ENCODE measurements at regions not wholly inside any gene's neighbourhood (a gene's known extent, or its start where the extent isn't known, plus 50 kb on each side); places are given as distances from the start of the nearest gene placed in this dataset.

DNA sequence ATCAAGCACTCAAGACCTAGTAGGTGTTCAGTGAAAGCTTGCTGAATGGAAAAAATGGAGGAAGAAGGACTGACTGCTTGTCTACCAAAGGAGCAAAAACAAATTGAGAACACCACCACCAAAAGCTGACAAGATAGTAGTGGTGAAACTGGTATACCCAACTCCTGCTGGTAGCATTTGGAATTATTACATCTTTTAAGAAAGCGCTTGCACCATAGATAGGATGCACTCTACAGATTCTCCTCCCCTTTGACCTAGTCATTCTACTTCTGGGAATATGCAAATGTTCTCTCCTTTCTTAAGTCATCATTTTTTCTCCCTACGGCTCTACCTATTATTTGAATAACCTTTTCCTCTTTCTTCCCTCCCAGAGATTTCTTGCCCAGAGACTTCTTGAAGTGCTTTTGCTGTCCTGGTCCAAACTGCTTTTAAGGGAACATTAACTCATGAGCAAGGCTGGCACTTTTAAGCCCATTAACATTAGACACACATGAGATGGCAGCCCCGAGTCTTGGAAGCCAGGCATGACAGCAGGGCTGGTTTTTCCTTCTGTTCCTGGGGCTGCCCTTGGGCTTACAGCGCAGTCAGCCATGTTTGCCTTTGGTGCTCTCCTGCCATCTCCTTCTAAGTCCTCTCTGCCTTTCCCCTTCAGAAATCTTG lies 75.0 kb upstream of the TLE3 start:
- no peak for DNase-seq (ENCODE audit: low read depth)

DNA sequence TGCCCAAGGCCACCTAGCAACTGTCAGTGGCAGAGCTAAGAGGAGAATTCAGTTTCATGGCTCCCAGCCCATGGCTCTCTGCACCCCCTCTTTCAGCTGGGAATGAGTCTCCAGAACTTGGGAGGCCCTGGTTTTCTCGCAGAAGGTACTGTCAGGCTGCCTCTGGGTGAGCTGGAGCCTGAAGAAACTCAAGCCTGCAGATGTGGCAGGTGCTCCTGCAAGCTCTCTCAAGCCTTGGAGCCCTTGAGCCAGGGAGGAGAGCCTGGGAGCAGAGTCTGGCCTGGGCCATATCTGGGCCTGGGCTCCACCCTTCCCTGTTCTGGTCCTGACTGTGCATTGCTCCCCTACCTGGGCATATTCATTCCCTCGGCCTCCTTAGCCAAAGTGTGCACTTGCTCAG lies 74.4 kb upstream of the TLE3 start:
- TF ChIP-seq, protein P1, sequence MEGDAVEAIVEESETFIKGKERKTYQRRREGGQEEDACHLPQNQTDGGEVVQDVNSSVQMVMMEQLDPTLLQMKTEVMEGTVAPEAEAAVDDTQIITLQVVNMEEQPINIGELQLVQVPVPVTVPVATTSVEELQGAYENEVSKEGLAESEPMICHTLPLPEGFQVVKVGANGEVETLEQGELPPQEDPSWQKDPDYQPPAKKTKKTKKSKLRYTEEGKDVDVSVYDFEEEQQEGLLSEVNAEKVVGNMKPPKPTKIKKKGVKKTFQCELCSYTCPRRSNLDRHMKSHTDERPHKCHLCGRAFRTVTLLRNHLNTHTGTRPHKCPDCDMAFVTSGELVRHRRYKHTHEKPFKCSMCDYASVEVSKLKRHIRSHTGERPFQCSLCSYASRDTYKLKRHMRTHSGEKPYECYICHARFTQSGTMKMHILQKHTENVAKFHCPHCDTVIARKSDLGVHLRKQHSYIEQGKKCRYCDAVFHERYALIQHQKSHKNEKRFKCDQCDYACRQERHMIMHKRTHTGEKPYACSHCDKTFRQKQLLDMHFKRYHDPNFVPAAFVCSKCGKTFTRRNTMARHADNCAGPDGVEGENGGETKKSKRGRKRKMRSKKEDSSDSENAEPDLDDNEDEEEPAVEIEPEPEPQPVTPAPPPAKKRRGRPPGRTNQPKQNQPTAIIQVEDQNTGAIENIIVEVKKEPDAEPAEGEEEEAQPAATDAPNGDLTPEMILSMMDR (IDR thresholded peaks at IDR 0.05; ENCODE audit: control insufficient read depth, extremely low read depth, insufficient read depth) = no peak
- H3K4me3 ChIP-seq (ENCODE audit: low read depth, low read length) = no peak overlapping the region
- DNase-seq (ENCODE audit: low read depth) = no peak

More for the DNA sequence above, 75.0 kb upstream of the TLE3 start:
- TF ChIP-seq, protein P1 (IDR thresholded peaks at IDR 0.05; ENCODE audit: control insufficient read depth, extremely low read depth, insufficient read depth) = no peak
- no peak overlapping the region for H3K4me3 ChIP-seq (ENCODE audit: low read depth, low read length)

DNA sequence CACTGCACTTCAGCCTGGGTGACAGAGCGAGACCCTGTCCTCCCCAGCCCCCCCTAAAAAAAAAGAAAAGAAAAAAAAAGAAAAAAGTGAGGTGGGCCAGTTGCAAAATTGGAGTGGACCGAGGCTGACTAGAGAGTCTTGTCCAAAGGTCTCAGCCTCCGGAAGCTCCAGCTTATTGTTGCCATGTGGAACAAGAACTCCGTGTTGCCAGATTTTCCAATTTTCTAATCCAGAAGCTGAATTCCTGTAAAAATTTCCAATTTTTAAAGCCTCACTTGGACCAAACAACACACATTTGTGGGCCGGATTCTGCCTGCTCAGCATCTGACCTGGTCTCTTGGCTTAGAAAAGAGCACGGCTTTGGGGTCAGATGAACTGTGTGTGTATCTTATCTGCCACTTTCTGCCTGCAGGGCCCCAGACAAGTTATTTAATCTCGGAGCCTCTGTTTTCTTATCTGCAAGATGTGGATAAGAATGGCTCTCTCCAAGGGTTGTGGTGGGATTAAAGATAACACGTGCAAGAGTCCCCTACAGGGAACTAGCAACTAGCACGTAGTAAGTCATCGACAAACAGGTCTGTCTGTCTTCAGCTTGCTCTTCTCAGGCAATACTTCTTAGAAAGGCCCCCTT lies 73.7 kb upstream of the TLE3 start:
- DNase-seq (ENCODE audit: low read depth) = no peak
- TF ChIP-seq, protein P1 (IDR thresholded peaks at IDR 0.05; ENCODE audit: control insufficient read depth, extremely low read depth, insufficient read depth) = no peak
- H3K4me3 ChIP-seq (ENCODE audit: low read depth, low read length) = no peak overlapping the region

DNA sequence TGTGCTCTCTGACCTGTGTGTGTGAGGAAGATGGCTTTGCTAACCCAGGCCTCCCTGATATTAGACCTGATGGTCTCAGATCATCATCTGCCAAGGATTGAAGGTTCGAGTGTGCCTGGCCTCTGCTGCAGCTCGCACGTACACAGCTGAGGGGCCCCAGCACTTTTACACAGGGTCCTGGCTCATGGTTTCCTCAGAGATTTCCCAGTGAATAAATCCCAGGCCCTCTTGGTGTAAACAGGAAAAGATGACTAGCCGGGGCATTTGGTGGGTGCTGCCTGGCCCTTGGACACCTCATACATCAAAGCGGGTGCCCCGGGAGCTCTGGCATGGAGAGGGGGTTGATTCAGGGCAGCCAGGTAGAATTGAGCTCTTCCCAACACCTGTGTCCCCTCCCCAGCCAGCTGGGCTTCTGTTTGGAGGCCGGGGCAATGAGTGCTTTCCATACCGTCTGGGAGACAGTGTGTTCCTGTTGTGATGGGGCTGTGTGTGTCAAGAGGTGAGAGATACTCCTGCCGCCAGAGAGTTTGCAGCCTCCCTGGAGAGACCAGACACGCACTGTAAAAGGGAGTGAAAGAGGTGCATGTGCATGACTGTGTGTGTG lies 72.5 kb upstream of the TLE3 start:
- DNase-seq (ENCODE audit: low read depth) = no peak
- TF ChIP-seq, protein P1 (IDR thresholded peaks at IDR 0.05; ENCODE audit: control insufficient read depth, extremely low read depth, insufficient read depth) = no peak
- H3K4me3 ChIP-seq (ENCODE audit: low read depth, low read length) = no peak overlapping the region

DNA sequence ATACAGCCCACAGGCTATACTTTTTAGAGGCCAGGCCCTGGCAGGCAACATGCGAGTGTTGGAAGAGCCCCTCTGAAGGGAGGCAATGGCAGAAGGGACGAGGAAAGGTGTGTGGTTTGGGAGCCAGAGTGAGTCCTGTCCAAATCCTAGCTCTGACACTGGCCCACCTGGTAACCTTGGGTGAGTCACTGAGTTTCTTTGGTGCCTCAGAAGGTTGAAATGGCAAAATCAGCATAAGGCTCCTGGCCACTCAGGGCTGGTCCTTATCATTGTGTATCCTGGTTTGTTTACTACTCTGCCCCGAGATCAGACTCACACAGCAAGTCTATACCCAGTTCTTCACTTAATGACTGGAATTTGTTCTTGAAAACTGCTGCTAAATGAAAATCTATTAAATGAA lies 71.4 kb upstream of the TLE3 start:
- no peak for DNase-seq (ENCODE audit: low read depth)
- TF ChIP-seq, protein P1 (IDR thresholded peaks at IDR 0.05; ENCODE audit: control insufficient read depth, extremely low read depth, insufficient read depth) = no peak
- H3K4me3 ChIP-seq (ENCODE audit: low read depth, low read length) = no peak overlapping the region

DNA sequence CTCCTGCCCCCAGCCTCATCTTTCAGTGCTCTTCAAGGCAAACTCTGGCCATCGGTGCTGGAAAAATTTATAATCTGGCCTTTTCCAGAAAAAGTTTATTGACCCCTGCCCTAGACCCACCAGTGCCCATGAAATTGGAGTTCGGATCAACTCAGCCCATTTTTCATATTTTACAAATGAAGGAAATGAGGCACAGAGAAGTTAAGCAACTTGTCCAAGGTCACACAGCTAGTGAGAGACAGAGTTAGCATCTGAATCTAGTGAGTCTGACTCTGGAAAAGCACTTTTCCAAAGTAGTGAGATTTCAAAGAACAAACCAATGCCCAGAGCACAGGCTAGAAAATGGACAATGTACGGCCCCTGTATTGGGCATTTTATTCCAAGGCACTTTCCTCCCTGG lies 69.4 kb upstream of the TLE3 start:
- DNase-seq (ENCODE audit: low read depth) = no peak
- TF ChIP-seq, protein P1 (IDR thresholded peaks at IDR 0.05; ENCODE audit: control insufficient read depth, extremely low read depth, insufficient read depth) = no peak

More for the DNA sequence above, 69.4 kb upstream of the TLE3 start:
- H3K4me3 ChIP-seq (ENCODE audit: low read depth, low read length) = no peak overlapping the region
